C4-2B (cell line): ENCODE measurements at regions not wholly inside any gene's neighbourhood (a gene's known extent, or its start where the extent isn't known, plus 50 kb on each side); places are given as distances from the start of the nearest gene placed in this dataset.

Source experiments
- H3K27ac ChIP-seq: fragments of 450-650 bp; 2 replicates; pipeline ENCODE4 v1.5.1; 2017
- CTCF ChIP-seq: fragments of 450-650 bp; conservative IDR thresholded peaks from 2 replicates; pipeline ENCODE4 v1.5.1; 2017; ENCODE audit warnings: mild to moderate bottlenecking
- ZFX ChIP-seq: fragments of 450-650 bp; IDR thresholded peaks from 2 replicates; pipeline ENCODE4 v1.6.1; 2017

GRCh38 chr20:10848810-10849370, 175.1 kb upstream of the JAG1 start:
- TF ChIP-seq ZFX (no peak), CTCF (no peak)
- H3K27ac ChIP-seq, result no peak overlapping the region

- TF ChIP-seq ZFX (no peak), CTCF (no peak)
- no peak overlapping the region for H3K27ac ChIP-seq
Observed at GRCh38 chr20:10853176-10853575, 179.4 kb upstream of the JAG1 start.

GRCh38 chr20:10853731-10854130, 179.9 kb upstream of the JAG1 start:
- TF ChIP-seq CTCF, result no peak
- TF ChIP-seq ZFX, result no peak
- no peak overlapping the region for H3K27ac ChIP-seq

- H3K27ac ChIP-seq, result no peak overlapping the region
- TF ChIP-seq ZFX (no peak), CTCF (no peak)
Observed at GRCh38 chr20:10854976-10855375, 181.2 kb upstream of the JAG1 start.

- TF ChIP-seq ZFX (no peak), CTCF (no peak)
- H3K27ac ChIP-seq, result no peak overlapping the region
Observed at GRCh38 chr20:10855778-10856177, 182.0 kb upstream of the JAG1 start.

GRCh38 chr20:10856237-10857015, 182.6 kb upstream of the JAG1 start:
- no peak for TF ChIP-seq ZFX
- no peak for TF ChIP-seq CTCF
- H3K27ac ChIP-seq, result no peak overlapping the region

GRCh38 chr20:10857352-10858070, 183.7 kb upstream of the JAG1 start:
- H3K27ac ChIP-seq, result no peak overlapping the region
- TF ChIP-seq CTCF (no peak), ZFX (no peak)
